Stimulated activated naive CD8-positive, alpha-beta T cell treated with anti-CD3 and anti-CD28 coated beads, Interleukin-15, amount 100 ng/mL, for 72 hours (primary cell): ENCODE measurements at regions not wholly inside any gene's neighbourhood (a gene's known extent, or its start where the extent isn't known, plus 50 kb on each side); places are given as distances from the start of the nearest gene placed in this dataset.

Source experiments
- ATAC-seq: fragments of 150-1000 bp; cut with Tn5 transposase; 2 replicates; pipeline ENCODE4 v1.10.0; 2021; ENCODE audit warnings: mild to moderate bottlenecking, moderate library complexity
- DNase-seq, 2 donors: peaks; one replicate each; pipeline ENCODE4 v3.0.0; 2021 to 2022
- H3K27ac Mint-ChIP-seq, 2 donors: one replicate each; pipeline ENCODE4 v1.8.0; 2022; ENCODE audit warnings: mild to moderate bottlenecking in 2 of 2, mixed read lengths in 2 of 2, moderate library complexity in 2 of 2
- H3K27me3 Mint-ChIP-seq: one replicate; pipeline ENCODE4 v1.8.0; 2022; ENCODE audit warnings: mixed read lengths
- H3K4me1 Mint-ChIP-seq: one replicate; pipeline ENCODE4 v1.8.0; 2022; ENCODE audit warnings: mild to moderate bottlenecking, mixed read lengths
- H3K4me3 Mint-ChIP-seq, 2 donors: one replicate each; pipeline ENCODE4 v1.8.0; 2022; ENCODE audit warnings: mild to moderate bottlenecking in 2 of 2, mixed read lengths in 2 of 2, moderate library complexity in 1 of 2
- H3K9me3 Mint-ChIP-seq, 2 donors: one replicate each; pipeline ENCODE4 v1.8.0; 2022; ENCODE audit warnings: mixed read lengths in 2 of 2

DNA sequence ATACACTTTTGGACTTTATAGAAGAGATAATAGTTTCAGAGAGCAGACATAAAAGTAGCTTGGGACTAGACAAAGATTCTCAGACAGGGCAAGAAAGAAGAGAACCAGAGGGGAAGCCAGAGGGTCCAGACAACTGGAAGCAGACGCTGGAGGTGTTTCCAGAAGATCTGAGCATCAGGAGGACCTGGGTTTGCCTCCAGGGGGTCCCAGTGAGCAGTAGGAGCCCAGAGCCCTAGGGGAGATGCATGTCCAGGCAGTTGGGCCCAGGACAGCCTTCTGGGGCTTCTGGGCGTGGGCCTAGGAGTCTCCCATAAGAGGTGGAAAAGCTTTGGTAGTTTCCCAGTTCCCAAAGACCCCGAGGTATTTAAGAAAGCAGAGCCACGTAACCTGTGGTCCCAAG, 251.2 kb upstream of the ID2 start:
- DNase-seq = peak in 1 of 2 donors; percentile 6
- Mint-ChIP-seq H3K27ac (no peak overlapping the region), H3K27me3 (no peaks in the 10 kb centered on the region), H3K4me1 (peaks cover 18% of the 10 kb centered on the region), H3K9me3 (no peaks in the 10 kb centered on the region), H3K4me3 (no peak overlapping the region)
- no peak for ATAC-seq

GRCh38 chr2:8431446-8432125, 250.3 kb upstream of the ID2 start:
- no peaks in the 10 kb centered on the region for H3K27me3 Mint-ChIP-seq
- no peaks in the 10 kb centered on the region for H3K9me3 Mint-ChIP-seq
- no peak overlapping the region for H3K4me3 Mint-ChIP-seq
- peak in 1 of 2 donors; percentile 2 for DNase-seq
- peaks cover 14% of the 10 kb centered on the region for H3K4me1 Mint-ChIP-seq
- no peak for ATAC-seq
- H3K27ac Mint-ChIP-seq = no peak overlapping the region

- Mint-ChIP-seq H3K9me3 (no peaks in the 10 kb centered on the region), H3K27me3 (no peaks in the 10 kb centered on the region), H3K27ac (peak overlapping the region; percentile 71 to 92), H3K4me3 (peak overlapping the region; percentile 25 to 57), H3K4me1 (peaks cover 14% of the 10 kb centered on the region)
- DNase-seq = peak in 1 of 2 donors; percentile 9
- no peak for ATAC-seq
These were observed 249.0 kb upstream of the ID2 start for GRCh38 chr2:8432706-8433336.

DNA sequence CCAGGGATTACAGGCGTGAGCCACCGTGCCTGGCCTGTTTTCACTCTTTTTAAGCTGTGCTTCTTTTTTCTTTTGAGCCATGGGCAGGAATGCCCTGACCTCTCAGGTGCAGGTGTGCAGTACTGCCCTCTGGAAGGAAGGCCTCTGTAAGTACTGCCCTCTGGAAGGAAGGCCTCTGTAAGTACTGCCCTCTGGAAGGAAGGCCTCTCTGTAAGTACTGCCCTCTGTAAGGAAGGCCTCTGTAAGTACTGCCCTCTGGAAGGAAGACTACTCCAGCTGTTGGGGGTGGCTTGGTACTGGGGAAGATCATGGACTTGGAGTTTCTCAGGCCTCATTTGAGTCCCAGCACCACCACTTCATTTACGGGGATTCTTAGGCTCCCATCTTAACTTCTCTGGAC, 248.5 kb upstream of the ID2 start:
- Mint-ChIP-seq H3K4me1 (peaks cover 16% of the 10 kb centered on the region), H3K27me3 (no peaks in the 10 kb centered on the region), H3K27ac (peak overlapping the region; percentile 53 to 71), H3K4me3 (peak overlapping the region in 1 of 2 donors; percentile 25), H3K9me3 (no peaks in the 10 kb centered on the region)
- DNase-seq (no peak), ATAC-seq (no peak)

- H3K27ac Mint-ChIP-seq = no peak overlapping the region
- no peak overlapping the region for H3K4me3 Mint-ChIP-seq
- no peak for DNase-seq
- ATAC-seq = no peak
- peaks cover 30% of the 10 kb centered on the region for H3K4me1 Mint-ChIP-seq
- peaks cover 8% of the 10 kb centered on the region for H3K27me3 Mint-ChIP-seq
- H3K9me3 Mint-ChIP-seq = no peaks in the 10 kb centered on the region
These were observed 246.2 kb upstream of the ID2 start for GRCh38 chr2:8435608-8436007.

GRCh38 chr2:8436585-8436984, 245.3 kb upstream of the ID2 start:
- DNase-seq (peak in 1 of 2 donors; percentile 1), ATAC-seq (no peak)
- Mint-ChIP-seq H3K9me3 (no peaks in the 10 kb centered on the region), H3K27ac (no peak overlapping the region), H3K4me3 (no peak overlapping the region), H3K4me1 (peaks cover 30% of the 10 kb centered on the region), H3K27me3 (peaks cover 15% of the 10 kb centered on the region)

- Mint-ChIP-seq H3K9me3 (no peaks in the 10 kb centered on the region), H3K4me3 (no peak overlapping the region), H3K27me3 (peaks cover 22% of the 10 kb centered on the region), H3K27ac (no peak overlapping the region), H3K4me1 (peaks cover 38% of the 10 kb centered on the region)
- no peak for DNase-seq
- ATAC-seq = no peak
These were observed 244.5 kb upstream of the ID2 start for GRCh38 chr2:8437228-8437948.

GRCh38 chr2:8437949-8438400, 243.9 kb upstream of the ID2 start:
- H3K27ac Mint-ChIP-seq = no peak overlapping the region
- H3K27me3 Mint-ChIP-seq = peaks cover 28% of the 10 kb centered on the region
- no peak overlapping the region for H3K4me3 Mint-ChIP-seq
- H3K4me1 Mint-ChIP-seq = peaks cover 35% of the 10 kb centered on the region
- H3K9me3 Mint-ChIP-seq = no peaks in the 10 kb centered on the region
- DNase-seq (no peak), ATAC-seq (no peak)

DNA sequence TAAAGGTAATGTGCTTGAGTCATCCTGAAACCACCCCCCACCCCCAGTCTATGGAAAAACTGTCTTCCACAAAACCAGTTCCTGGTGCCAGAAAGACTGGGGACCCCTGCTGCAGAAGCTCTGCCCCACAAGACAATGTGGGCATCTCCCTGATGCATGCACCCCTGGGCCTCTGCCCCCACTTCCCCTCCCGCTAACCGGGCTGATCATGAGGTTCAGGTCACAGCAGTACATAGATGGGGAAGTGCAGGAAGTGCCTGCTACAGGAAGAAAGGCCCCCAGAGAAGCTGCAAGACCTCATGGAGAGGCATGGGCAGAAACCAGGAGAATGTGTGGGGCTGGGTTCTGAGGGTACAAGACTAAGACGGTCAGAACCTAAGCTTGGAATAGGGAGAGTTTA, 243.4 kb upstream of the ID2 start:
- Mint-ChIP-seq H3K27me3 (peaks cover 33% of the 10 kb centered on the region), H3K9me3 (no peaks in the 10 kb centered on the region), H3K27ac (no peak overlapping the region), H3K4me1 (peaks cover 30% of the 10 kb centered on the region), H3K4me3 (no peak overlapping the region)
- no peak for ATAC-seq
- DNase-seq = peak in 1 of 2 donors; percentile 4

DNA sequence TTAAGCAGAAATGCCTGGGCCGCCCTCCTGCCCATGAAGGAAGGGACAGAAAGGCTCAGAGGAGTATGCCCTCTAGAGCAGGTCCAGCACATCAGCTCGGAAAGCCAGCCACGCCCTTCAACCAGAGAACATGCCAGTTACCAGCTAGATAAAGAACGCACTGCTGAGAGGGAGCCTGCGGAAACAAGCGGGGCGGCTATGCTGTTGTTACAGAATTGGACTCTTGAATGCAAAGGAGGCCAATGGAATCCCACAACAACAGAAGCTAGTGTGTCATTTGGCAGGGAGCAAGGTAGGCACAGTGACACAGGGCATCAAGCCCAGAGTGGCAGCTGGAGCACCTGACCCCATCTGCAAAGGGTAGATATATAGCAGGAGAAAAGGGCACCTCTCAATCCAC, 242.9 kb upstream of the ID2 start:
- H3K9me3 Mint-ChIP-seq = no peaks in the 10 kb centered on the region
- no peak overlapping the region for H3K27ac Mint-ChIP-seq
- peak in 1 of 2 donors; percentile 5 for DNase-seq
- no peak overlapping the region for H3K4me3 Mint-ChIP-seq
- ATAC-seq = no peak
- H3K4me1 Mint-ChIP-seq = peaks cover 27% of the 10 kb centered on the region
- peaks cover 34% of the 10 kb centered on the region for H3K27me3 Mint-ChIP-seq

GRCh38 chr2:8440029-8440778, 241.7 kb upstream of the ID2 start:
- Mint-ChIP-seq H3K27ac (no peak overlapping the region), H3K27me3 (peaks cover 38% of the 10 kb centered on the region), H3K4me1 (peaks cover 27% of the 10 kb centered on the region), H3K9me3 (no peaks in the 10 kb centered on the region), H3K4me3 (no peak overlapping the region)
- DNase-seq = peak in 1 of 2 donors; percentile 2
- no peak for ATAC-seq

DNA sequence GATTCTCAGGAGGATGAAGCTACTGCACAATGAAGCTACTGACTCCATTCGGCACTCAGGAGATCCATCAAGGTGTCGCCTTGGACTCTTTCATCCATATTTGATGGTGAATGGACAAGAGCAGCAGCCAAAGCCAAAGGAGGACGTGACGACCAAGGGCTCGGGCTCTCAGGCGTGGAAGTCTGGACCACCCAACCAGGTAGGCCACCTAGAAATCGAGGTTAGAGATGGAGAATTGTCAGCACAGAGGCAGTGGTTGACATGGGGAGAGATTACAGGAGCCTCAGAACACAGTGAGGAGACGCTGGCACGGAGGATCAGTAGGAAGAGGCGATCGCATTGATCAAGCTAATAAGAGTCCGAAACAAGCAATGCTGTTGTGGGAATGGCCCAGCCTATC, 240.5 kb upstream of the ID2 start:
- Mint-ChIP-seq H3K27me3 (peaks cover 50% of the 10 kb centered on the region), H3K4me1 (peaks cover 27% of the 10 kb centered on the region), H3K9me3 (no peaks in the 10 kb centered on the region), H3K4me3 (no peak overlapping the region), H3K27ac (no peak overlapping the region)
- DNase-seq (peak in 1 of 2 donors; percentile 1), ATAC-seq (no peak)

DNA sequence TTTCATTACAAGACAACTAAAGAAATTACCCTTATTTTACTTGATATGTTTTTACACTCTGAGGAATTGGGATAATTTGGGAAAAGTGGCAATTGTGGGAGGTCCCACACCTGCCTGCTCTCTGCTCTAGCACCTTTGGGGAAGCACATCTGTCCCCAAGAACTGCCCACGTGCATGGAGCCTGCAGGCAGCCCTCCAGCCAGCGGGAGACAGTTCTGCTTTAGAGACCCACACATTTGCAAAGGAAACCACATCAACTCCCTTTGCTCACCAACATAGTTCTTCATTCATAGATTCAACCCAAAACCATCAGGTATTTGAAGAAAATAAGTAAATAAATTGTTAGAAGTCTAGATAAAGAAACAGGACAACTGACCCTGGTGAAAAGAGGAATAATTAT, 239.9 kb upstream of the ID2 start:
- peaks cover 27% of the 10 kb centered on the region for H3K4me1 Mint-ChIP-seq
- DNase-seq (peak in 1 of 2 donors; percentile 1), ATAC-seq (no peak)
- H3K27ac Mint-ChIP-seq = no peak overlapping the region
- H3K4me3 Mint-ChIP-seq = no peak overlapping the region
- H3K27me3 Mint-ChIP-seq = peaks cover 56% of the 10 kb centered on the region
- no peaks in the 10 kb centered on the region for H3K9me3 Mint-ChIP-seq

DNA sequence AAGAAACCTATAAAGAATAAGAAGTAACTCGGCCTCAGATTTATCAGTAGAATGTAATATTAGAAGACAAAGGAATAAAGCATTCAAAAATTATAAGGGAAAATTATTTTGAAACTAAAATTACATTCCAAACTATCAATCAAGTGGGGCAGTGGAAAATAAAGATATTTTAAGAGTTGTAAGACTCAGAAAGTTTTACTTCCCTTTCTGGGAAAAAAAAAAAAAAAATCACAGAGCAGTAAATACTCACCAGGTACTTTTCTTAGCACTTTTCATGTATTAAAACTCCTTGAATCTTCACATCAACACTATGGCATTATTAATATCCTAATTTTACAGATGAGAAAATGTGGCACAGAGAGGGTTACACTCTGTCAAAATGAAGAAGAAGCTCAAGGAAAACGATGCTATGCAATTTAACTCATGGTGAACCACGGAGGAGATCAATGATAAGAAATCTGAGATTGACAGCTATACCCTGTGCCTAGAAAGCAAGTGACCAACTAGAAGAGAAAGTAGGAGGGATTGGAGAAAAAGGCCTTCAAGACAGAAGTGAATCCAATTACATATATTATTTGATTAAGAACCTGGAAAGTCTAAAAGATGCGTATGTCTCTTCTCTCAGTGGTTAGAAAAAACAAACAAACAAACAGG, 238.9 kb upstream of the ID2 start:
- H3K27ac Mint-ChIP-seq = no peak overlapping the region
- ATAC-seq (no peak), DNase-seq (no peak)
- H3K4me1 Mint-ChIP-seq = peaks cover 27% of the 10 kb centered on the region
- H3K27me3 Mint-ChIP-seq = peaks cover 58% of the 10 kb centered on the region
- H3K4me3 Mint-ChIP-seq = no peak overlapping the region
- no peaks in the 10 kb centered on the region for H3K9me3 Mint-ChIP-seq

- H3K27me3 Mint-ChIP-seq = peaks cover 59% of the 10 kb centered on the region
- H3K27ac Mint-ChIP-seq = no peak overlapping the region
- peaks cover 11% of the 10 kb centered on the region for H3K4me1 Mint-ChIP-seq
- H3K4me3 Mint-ChIP-seq = no peak overlapping the region
- DNase-seq = no peak
- no peak for ATAC-seq
- H3K9me3 Mint-ChIP-seq = peaks cover 0 to 3% of the 10 kb centered on the region in 2 donors
These were observed 236.3 kb upstream of the ID2 start for GRCh38 chr2:8445580-8445979.
